Mammary epithelial cell (primary cell): ENCODE measurements at regions not wholly inside any gene's neighbourhood (a gene's known extent, or its start where the extent isn't known, plus 50 kb on each side); places are given as distances from the start of the nearest gene placed in this dataset.

Experiments
- CTCF ChIP-seq, 2 donors: IDR thresholded peaks in 1 of 2; conservative IDR thresholded peaks in 1 of 2; 2 replicates each; pipeline ENCODE4 v1.5.1; 2011 to 2012; ENCODE audit warnings: inconsistent platforms in 2 of 2, low read length in 2 of 2, mild to moderate bottlenecking in 2 of 2, control low read depth in 1 of 2, low read depth in 1 of 2; ENCODE audit not compliant: insufficient read depth in 1 of 2; ENCODE audit errors: extremely low read depth in 1 of 2
- EZH2 ChIP-seq: IDR thresholded peaks from 2 replicates; pipeline ENCODE4 v1.6.1; 2012; ENCODE audit warnings: low read length, inconsistent platforms, borderline replicate concordance

- no peak for TF ChIP-seq CTCF (conservative IDR thresholded peaks at IDR 0.05 in 1 of 2, IDR thresholded peaks at IDR 0.05 in 1 of 2; ENCODE audit: extremely low read depth in 1 of 2, insufficient read depth in 1 of 2, low read depth in 1 of 2, low read length in 2 of 2)
- TF ChIP-seq EZH2: no peak
Observed at GRCh38 chr4:29131304-29131703, 1588.9 kb upstream of the PCDH7 start.
